Brain microvascular endothelial cell (primary cell): ENCODE measurements at regions not wholly inside any gene's neighbourhood (a gene's known extent, or its start where the extent isn't known, plus 50 kb on each side); places are given as distances from the start of the nearest gene placed in this dataset.

Source experiments
- DNase-seq: peaks from one replicate; pipeline ENCODE4 v3.0.0-alpha.2; 2020
- H3K27ac ChIP-seq: fragments of 250-450 bp; sonication (Bioruptor Pico); 2 replicates; pipeline ENCODE4 v1.5.1; 2020; ENCODE audit warnings: mild to moderate bottlenecking, moderate library complexity
- H3K27me3 ChIP-seq: fragments of 250-450 bp; sonication (Bioruptor Pico); replicated peaks from 2 replicates; pipeline ENCODE4 v1.5.1; 2020; ENCODE audit warnings: mild to moderate bottlenecking
- H3K36me3 ChIP-seq: fragments of 250-450 bp; sonication (Bioruptor Pico); replicated peaks from 2 replicates; pipeline ENCODE4 v1.5.1; 2020; ENCODE audit warnings: mild to moderate bottlenecking
- H3K4me3 ChIP-seq: 2 replicates; pipeline ENCODE4 v1.5.1; 2011; ENCODE audit warnings: low read depth, mild to moderate bottlenecking, control low read depth, low read length, moderate library complexity
- in situ Hi-C: cut with HindIII; loops from 2 replicates; pipeline ENCODE4 v1.10.0; 2017; ENCODE audit warnings: low sequenced_read_pairs, low pct_ligation_motif_present
- TF ChIP-seq, protein P1 (sequence below): IDR thresholded peaks from 2 replicates; pipeline ENCODE4 v1.5.1; 2011; ENCODE audit warnings: low read depth, mild to moderate bottlenecking, moderate library complexity, low read length, control low read depth, inconsistent platforms; ENCODE audit errors: missing control alignments

DNA sequence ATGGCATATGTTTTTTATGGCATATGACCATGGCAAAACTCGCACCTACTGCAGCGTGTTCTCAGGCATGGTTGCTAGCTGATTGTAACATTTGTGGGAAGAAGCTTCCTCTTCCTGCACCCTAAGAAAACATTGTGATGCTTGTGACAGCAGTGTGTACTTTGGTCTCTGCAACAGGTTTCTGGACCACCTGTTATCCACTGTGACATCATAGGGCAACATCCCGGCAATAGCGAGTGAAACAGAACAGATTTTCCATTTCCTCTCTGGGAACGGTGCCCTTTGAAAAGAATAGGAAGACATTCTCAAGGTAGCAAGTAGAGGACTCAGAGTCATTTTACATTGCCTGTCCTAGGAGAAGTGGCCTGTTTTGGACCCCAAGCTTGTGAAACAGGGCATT, 135.4 kb upstream of the TRHDE start:
- TF ChIP-seq, protein P1, sequence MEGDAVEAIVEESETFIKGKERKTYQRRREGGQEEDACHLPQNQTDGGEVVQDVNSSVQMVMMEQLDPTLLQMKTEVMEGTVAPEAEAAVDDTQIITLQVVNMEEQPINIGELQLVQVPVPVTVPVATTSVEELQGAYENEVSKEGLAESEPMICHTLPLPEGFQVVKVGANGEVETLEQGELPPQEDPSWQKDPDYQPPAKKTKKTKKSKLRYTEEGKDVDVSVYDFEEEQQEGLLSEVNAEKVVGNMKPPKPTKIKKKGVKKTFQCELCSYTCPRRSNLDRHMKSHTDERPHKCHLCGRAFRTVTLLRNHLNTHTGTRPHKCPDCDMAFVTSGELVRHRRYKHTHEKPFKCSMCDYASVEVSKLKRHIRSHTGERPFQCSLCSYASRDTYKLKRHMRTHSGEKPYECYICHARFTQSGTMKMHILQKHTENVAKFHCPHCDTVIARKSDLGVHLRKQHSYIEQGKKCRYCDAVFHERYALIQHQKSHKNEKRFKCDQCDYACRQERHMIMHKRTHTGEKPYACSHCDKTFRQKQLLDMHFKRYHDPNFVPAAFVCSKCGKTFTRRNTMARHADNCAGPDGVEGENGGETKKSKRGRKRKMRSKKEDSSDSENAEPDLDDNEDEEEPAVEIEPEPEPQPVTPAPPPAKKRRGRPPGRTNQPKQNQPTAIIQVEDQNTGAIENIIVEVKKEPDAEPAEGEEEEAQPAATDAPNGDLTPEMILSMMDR: no peak
- Histone ChIP-seq H3K27ac (no peak overlapping the region), H3K36me3 (no peaks in the 10 kb centered on the region), H3K27me3 (no peaks in the 10 kb centered on the region), H3K4me3 (no peak overlapping the region)
- in situ Hi-C loops: no loop called here
- no peak for DNase-seq

DNA sequence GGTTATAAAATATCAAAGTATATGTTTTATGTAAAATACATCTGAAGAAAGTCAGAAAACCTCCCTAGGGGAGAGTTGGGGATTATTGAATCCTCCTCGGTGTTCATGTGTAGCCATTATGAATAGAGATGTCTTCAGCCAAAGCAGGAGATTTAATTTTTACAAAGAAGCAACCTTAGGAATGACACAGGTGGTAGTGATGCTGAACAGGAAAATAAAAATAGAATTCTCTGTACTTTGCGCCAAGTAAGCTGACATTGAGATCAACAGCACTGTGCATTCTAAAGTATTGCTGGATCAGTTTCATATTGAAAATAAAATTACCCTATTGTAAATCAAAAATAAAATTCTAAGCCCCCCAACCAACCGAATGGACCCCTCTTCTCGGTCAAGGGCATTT, 132.8 kb upstream of the TRHDE start:
- H3K27me3 ChIP-seq: no peaks in the 10 kb centered on the region
- no peaks in the 10 kb centered on the region for H3K36me3 ChIP-seq
- DNase-seq: no peak
- TF ChIP-seq, protein P1: no peak
- H3K27ac ChIP-seq: no peak overlapping the region
- in situ Hi-C loops: no loop called here
- no peak overlapping the region for H3K4me3 ChIP-seq

DNA sequence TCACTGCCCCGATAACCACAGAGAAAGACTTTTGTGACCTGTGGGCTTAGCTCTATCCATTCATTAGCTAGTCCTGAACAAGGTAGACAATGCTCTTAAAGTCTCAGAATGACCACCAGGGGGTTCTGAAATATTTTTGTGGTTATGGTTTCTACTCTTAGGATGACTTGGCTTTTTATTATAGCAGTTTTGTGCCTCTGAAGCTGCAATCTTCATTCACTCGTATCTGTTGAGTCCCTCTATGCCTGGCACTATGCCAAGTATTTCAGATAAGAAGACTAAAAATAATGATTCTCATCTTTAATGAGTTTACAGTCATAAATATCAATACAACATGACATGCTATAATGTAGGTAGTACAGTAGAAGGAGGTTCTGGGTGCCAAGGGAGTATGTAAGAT, 130.8 kb upstream of the TRHDE start:
- TF ChIP-seq, protein P1: peak; percentile 40
- no peak overlapping the region for H3K4me3 ChIP-seq
- DNase-seq: peak; percentile 17
- no peaks in the 10 kb centered on the region for H3K27me3 ChIP-seq
- no peak overlapping the region for H3K27ac ChIP-seq
- no peaks in the 10 kb centered on the region for H3K36me3 ChIP-seq
- in situ Hi-C loops: no loop called here

DNA sequence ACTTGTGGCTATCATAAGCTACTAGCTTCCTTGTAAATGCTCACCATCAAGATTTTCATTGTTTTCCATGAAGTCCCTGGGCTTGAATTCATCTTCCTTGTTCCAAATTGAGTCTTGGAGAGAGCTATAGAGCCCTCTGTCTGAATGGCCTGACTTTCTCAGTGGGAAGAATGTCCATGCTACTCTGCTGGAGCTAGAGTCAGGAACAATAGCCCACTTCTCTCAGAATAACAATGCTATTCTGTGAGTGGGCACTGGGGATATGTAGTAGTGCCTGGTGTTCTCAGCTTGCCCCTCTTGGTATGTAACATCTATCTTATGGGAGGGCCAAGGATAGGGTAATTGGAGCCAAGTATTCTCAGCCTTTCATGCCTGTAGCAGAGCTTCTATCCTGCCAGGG, 127.6 kb upstream of the TRHDE start:
- no peak overlapping the region for H3K27ac ChIP-seq
- in situ Hi-C loops: no loop called here
- DNase-seq: no peak
- no peak overlapping the region for H3K4me3 ChIP-seq
- no peaks in the 10 kb centered on the region for H3K36me3 ChIP-seq
- TF ChIP-seq, protein P1: no peak
- no peaks in the 10 kb centered on the region for H3K27me3 ChIP-seq

DNA sequence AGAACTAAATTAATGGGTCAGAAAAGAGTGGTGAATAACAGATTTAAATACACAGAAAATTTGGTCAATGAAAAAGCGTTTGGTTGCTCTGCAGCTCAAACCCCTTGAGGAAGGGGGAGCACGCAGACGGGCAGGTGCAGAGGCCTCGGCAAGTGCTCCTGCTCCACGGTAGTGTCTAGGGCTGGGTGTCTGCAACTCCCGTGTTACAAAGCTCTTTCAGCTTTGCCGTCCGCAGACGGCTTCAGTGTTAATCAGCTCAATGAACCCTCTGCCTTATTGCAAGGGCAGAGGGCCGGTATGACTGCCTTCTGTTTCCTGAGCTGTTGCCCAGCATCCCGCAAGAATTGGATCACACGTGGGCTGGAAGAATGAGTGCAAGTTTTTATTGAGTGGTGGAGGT, 125.7 kb upstream of the TRHDE start:
- H3K36me3 ChIP-seq: no peaks in the 10 kb centered on the region
- in situ Hi-C loops: no loop called here
- TF ChIP-seq, protein P1: no peak
- no peak overlapping the region for H3K4me3 ChIP-seq
- H3K27ac ChIP-seq: no peak overlapping the region
- H3K27me3 ChIP-seq: no peaks in the 10 kb centered on the region
- DNase-seq: no peak

DNA sequence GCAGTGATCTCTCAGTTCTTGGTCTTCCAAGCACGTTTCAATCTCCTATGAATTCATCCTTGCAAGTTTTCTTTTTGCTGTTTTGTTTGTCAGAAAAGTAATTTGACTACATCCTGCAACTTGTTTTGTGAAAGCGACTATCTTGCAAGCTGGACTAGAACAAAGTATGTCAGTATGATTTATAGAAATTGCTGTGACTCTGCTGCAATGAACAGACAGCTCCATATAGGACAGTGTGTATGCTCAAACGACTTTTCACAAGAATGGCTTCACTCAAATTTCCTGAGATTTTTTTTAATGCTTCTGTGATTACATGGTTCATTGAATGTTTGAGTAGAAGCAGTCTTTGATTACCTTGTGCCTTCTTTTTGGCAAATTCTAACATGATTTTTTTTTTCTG, 123.5 kb upstream of the TRHDE start:
- no peak overlapping the region for H3K4me3 ChIP-seq
- H3K27ac ChIP-seq: no peak overlapping the region
- H3K36me3 ChIP-seq: no peaks in the 10 kb centered on the region
- H3K27me3 ChIP-seq: no peaks in the 10 kb centered on the region
- in situ Hi-C loops: no loop called here
- TF ChIP-seq, protein P1: no peak
- no peak for DNase-seq
